BJ (cell line): ENCODE measurements at regions not wholly inside any gene's neighbourhood (a gene's known extent, or its start where the extent isn't known, plus 50 kb on each side); places are given as distances from the start of the nearest gene placed in this dataset.
"Not testable (repeated sequence)": the region's sequence is repeated elsewhere in the genome, so short reads cannot be mapped to it uniquely, and the experiment has no call there.

Source experiments
- CTCF ChIA-PET: fragments of 350-600 bp; formaldehyde crosslinking; extraction: SDS; loops from one replicate; lab custom pipeline; 2021; ENCODE audit warnings: antibody characterized with exemption, inconsistent platforms; lab: Yijun Ruan, JAX
- POLR2A ChIA-PET: fragments of 300-600 bp; sonication (Branson Sonifier 250); formaldehyde crosslinking; extraction: SDS; loops from one replicate; lab custom pipeline; 2021; ENCODE audit warnings: antibody characterized with exemption; lab: Charles Lee
- DNase-seq: peaks from one replicate; pipeline ENCODE4 v3.0.0-alpha.2; 2011; ENCODE audit warnings: low read depth
- H3K27me3 ChIP-seq: 2 replicates; pipeline ENCODE4 v1.6.0; 2011; ENCODE audit warnings: low read length; ENCODE audit not compliant: control insufficient read depth, insufficient read depth
- H3K36me3 ChIP-seq: 2 replicates; pipeline ENCODE4 v1.5.1; 2011; ENCODE audit warnings: low read length; ENCODE audit not compliant: control insufficient read depth, insufficient read depth
- H3K4me3 ChIP-seq: 2 replicates; pipeline ENCODE4 v1.5.1; 2011; ENCODE audit warnings: low read depth, mild to moderate bottlenecking, control low read depth, low read length
- TF ChIP-seq, protein P1 (sequence below): IDR thresholded peaks from 2 replicates; pipeline ENCODE4 v1.5.1; 2011; ENCODE audit warnings: low read depth, mild to moderate bottlenecking, control low read depth, inconsistent platforms, low read length, moderate library complexity; ENCODE audit not compliant: insufficient read depth

DNA sequence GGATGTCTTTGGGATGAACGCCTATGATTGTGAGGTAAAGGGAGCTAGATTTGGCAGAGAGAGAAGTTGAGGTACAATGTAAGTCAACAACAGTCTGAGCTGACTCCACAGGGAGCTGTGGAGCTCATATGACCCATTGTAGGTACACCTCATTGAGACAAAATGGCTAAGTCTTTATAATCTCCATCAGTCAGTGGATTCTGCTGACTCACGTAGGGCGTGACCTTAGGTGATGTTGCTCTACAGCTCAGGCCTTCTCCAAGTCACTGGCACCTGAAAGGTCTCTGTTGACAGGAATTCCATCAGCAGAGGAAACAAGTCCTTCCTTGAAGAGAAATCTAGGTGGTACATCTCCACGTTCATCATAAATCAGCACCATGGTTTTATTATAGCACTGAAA, 118.2 kb upstream of the PRR16 start:
- TF ChIP-seq, protein P1, sequence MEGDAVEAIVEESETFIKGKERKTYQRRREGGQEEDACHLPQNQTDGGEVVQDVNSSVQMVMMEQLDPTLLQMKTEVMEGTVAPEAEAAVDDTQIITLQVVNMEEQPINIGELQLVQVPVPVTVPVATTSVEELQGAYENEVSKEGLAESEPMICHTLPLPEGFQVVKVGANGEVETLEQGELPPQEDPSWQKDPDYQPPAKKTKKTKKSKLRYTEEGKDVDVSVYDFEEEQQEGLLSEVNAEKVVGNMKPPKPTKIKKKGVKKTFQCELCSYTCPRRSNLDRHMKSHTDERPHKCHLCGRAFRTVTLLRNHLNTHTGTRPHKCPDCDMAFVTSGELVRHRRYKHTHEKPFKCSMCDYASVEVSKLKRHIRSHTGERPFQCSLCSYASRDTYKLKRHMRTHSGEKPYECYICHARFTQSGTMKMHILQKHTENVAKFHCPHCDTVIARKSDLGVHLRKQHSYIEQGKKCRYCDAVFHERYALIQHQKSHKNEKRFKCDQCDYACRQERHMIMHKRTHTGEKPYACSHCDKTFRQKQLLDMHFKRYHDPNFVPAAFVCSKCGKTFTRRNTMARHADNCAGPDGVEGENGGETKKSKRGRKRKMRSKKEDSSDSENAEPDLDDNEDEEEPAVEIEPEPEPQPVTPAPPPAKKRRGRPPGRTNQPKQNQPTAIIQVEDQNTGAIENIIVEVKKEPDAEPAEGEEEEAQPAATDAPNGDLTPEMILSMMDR = no peak
- CTCF ChIA-PET = no interaction called here
- DNase-seq = no peak
- POLR2A ChIA-PET = no interaction called here
- no peaks in the 10 kb centered on the region for H3K36me3 ChIP-seq
- H3K4me3 ChIP-seq = no peak overlapping the region
- H3K27me3 ChIP-seq = no peaks in the 10 kb centered on the region

GRCh38 chr5:120351071-120351470, 113.0 kb upstream of the PRR16 start:
- H3K4me3 ChIP-seq, H3K36me3 ChIP-seq, DNase-seq, POLR2A ChIA-PET, H3K27me3 ChIP-seq: not testable (repeated sequence)
- CTCF ChIA-PET = interaction anchor here (1.2 kb wide), 1 partner anchor 18 kb away, joined by 3 read pairs; no protein-coding TSS in a partner anchor

DNA sequence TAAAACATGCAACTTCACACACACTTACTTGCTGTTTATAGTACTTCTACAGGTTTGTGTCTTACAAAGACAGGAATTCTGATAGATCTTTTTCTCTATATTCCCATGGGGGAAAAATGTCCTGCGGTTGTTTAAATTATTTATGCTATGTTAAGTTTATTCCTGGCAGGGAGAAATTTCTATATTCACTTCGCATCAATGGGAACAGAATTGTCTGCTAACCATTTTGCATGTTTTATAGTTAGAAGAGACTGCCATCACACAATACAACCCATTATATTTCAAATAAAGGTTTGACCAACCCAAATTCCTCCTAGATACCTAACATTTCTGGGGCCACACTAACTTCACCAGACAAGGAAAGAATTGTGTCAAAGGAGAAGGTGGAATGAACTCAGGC, 110.0 kb upstream of the PRR16 start:
- H3K4me3 ChIP-seq = no peak overlapping the region
- H3K27me3 ChIP-seq = no peaks in the 10 kb centered on the region
- ChIA-PET CTCF (interaction anchor here (1.2 kb wide), 1 partner anchor 9 kb away, joined by 3 read pairs; no protein-coding TSS in a partner anchor), POLR2A (no interaction called here)
- DNase-seq = no peak
- H3K36me3 ChIP-seq = no peaks in the 10 kb centered on the region
- TF ChIP-seq, protein P1 = no peak

DNA sequence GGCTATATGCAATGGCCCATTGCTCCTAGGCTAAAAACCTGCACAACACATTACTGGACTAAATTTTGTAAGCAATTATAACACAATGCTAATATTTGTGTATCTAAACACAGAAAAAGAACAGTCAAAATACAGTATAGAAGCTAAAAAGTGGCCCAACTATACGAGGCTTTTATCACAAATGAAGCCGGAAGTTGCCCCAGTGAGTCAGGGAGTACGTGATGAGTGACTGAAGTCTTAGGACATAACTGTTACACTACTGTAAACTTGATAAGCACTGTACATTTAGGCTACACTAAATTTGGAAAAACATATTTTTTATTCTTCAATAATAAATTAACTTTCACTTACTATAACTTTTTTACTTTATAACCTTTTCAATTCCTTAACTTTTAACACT, 105.2 kb upstream of the PRR16 start:
- H3K4me3 ChIP-seq = no peak overlapping the region
- H3K36me3 ChIP-seq = no peaks in the 10 kb centered on the region
- CTCF ChIA-PET = interaction anchor here (1.1 kb wide), 1 partner anchor 25 kb away, joined by 4 read pairs; no protein-coding TSS in a partner anchor
- no peak for DNase-seq
- POLR2A ChIA-PET = interaction anchor here (0.5 kb wide), 1 partner anchor 432 kb away, joined by 3 read pairs; no protein-coding TSS in a partner anchor
- TF ChIP-seq, protein P1 = no peak
- H3K27me3 ChIP-seq = no peaks in the 10 kb centered on the region

DNA sequence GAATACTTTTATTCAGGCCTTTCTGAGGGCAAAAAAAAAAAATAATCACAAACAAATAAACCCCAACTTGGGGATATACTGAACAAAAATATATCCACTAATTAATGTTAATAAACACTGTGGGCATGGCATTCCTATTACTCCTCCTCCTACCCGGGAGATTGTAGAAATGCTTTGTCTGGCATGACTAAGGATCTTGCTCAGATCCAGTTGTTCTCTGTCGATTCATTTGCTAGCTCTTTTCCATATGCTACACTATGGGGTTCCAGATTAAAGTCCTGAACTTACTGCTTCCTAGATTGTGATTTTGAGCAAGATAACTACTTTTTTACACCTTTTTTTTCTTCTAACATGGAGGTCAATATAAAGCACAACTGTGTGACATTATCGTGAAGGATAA, 102.2 kb upstream of the PRR16 start:
- no peak overlapping the region for H3K4me3 ChIP-seq
- no peaks in the 10 kb centered on the region for H3K36me3 ChIP-seq
- POLR2A ChIA-PET = no interaction called here
- CTCF ChIA-PET = interaction anchor here (1.3 kb wide), 1 partner anchor 10 kb away, joined by 5 read pairs; no protein-coding TSS in a partner anchor
- TF ChIP-seq, protein P1 = no peak
- H3K27me3 ChIP-seq = no peaks in the 10 kb centered on the region
- DNase-seq = no peak

DNA sequence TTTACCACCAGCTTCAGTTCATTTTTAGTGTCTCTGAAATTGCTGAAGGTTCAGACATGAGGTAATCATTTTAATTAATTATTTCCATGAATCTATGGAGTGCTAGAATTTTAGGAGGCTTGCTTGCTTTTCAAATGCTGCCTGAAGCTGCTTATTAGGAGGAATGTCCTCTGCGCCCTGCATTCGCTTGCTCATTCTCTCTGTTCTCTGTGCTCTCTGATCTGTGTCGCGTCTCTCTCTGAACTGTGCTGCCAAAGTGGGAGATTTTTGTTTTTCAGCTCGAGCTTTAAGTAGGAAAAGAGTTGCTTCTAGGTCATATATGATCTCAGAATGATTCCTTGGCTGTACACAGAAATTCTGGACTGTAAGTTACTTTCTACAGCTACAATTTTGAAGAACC, 101.7 kb upstream of the PRR16 start:
- POLR2A ChIA-PET = no interaction called here
- CTCF ChIA-PET = interaction anchor here (1.3 kb wide), 1 partner anchor 10 kb away, joined by 5 read pairs; no protein-coding TSS in a partner anchor
- Histone ChIP-seq H3K4me3 (no peak overlapping the region), H3K36me3 (no peaks in the 10 kb centered on the region), H3K27me3 (no peaks in the 10 kb centered on the region)
- TF ChIP-seq, protein P1 = no peak
- no peak for DNase-seq
